Esophagus squamous epithelium (tissue), 5 donors: ENCODE measurements at regions not wholly inside any gene's neighbourhood (a gene's known extent, or its start where the extent isn't known, plus 50 kb on each side); places are given as distances from the start of the nearest gene placed in this dataset.
A peak's percentile ranks its signal among the peaks of the same experiment; 100 is the strongest.

Experiments
- DNase-seq: peaks from one replicate; lab custom pipeline; 2025; lab: John Stamatoyannopoulos, UW
- H3K27ac ChIP-seq, 4 donors: fragments of 200-600 bp; sonication (generic); one replicate each; pipeline ENCODE4 v1.5.1; 2016 to 2019; ENCODE audit warnings: mild to moderate bottlenecking in 1 of 4
- H3K27me3 ChIP-seq, 4 donors: fragments of 200-600 bp; sonication (generic); 1 replicate in 3 of 4; 2 replicates in 1 of 4; pipeline versions ENCODE4 v1.5.1 to v1.6.0; 2017 to 2021; ENCODE audit warnings: antibody characterized with exemption in 1 of 4
- H3K36me3 ChIP-seq, 3 donors: fragments of 200-600 bp; sonication (generic); one replicate each; pipeline ENCODE4 v1.5.1; 2016 to 2019
- H3K4me1 ChIP-seq, 3 donors: fragments of 200-600 bp; sonication (generic); one replicate each; pipeline ENCODE4 v1.5.1; 2017 to 2019
- H3K4me3 ChIP-seq, 4 donors: fragments of 200-600 bp; sonication (generic); 1 replicate in 3 of 4; 2 replicates in 1 of 4; pipeline ENCODE4 v1.5.1; 2016 to 2019; ENCODE audit warnings: mild to moderate bottlenecking in 2 of 4, moderate library complexity in 1 of 4
- H3K9me3 ChIP-seq, 3 donors: fragments of 200-600 bp; sonication (generic); one replicate each; pipeline ENCODE4 v1.5.1; 2016 to 2019
- POLR2A ChIP-seq, 4 donors: fragments of 450-650 bp; IDR thresholded peaks; one replicate each; pipeline ENCODE4 v1.6.1; 2017; ENCODE audit warnings: antibody characterized with exemption in 4 of 4, mild to moderate bottlenecking in 4 of 4, moderate library complexity in 3 of 4
- WGBS, 2 donors: methylation state at CpG; one replicate each; pipeline ENCODE4 v1.1.5; 2018; 5-methylcytosine and 5-hydroxymethylcytosine counted together
- intact Hi-C: fragments of 100-400 bp; cut with DNase I; formaldehyde crosslinking; loops from one replicate; pipeline ENCODE4 v1.15.0; 2022
- TF ChIP-seq, protein P1 (sequence below), 6 experiments: fragments of 450-650 bp in 4 of 6; fragments of 200-600 bp in 2 of 6; sonication (generic) in 2 of 6; IDR thresholded peaks; one replicate each; pipeline ENCODE4 v1.5.1; 2016 to 2019; ENCODE audit warnings: antibody characterized with exemption in 6 of 6, mild to moderate bottlenecking in 4 of 6, moderate library complexity in 4 of 6
- donor health status: DM: yes; HTN: yes; CAD: no.

DNA sequence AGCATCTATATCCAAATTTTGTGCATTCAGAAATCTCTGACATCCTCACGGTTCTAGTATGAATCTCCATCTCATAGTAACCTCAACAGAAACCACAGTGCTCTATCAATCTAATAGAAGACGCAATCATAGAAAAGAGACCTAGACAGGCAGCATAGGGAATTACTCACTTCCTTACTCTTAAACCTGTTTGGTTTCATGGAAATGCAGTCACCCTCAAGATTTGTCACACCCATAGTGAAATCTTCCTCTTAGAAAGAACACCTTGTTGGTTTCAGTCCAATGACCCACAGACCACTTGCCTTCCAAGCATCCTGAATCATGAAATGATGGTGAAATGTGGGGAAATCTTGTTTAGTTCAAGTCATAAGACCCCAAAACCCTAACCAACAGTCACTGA, 166.1 kb upstream of the PRDM1 start:
- peaks cover 0 to 3% (median 0%) of the 10 kb centered on the region in 3 donors for H3K4me1 ChIP-seq
- H3K27ac ChIP-seq, result peak overlapping the region in 1 of 4 donors; percentile 22
- no peaks in the 10 kb centered on the region for H3K36me3 ChIP-seq
- TF ChIP-seq, protein P1, sequence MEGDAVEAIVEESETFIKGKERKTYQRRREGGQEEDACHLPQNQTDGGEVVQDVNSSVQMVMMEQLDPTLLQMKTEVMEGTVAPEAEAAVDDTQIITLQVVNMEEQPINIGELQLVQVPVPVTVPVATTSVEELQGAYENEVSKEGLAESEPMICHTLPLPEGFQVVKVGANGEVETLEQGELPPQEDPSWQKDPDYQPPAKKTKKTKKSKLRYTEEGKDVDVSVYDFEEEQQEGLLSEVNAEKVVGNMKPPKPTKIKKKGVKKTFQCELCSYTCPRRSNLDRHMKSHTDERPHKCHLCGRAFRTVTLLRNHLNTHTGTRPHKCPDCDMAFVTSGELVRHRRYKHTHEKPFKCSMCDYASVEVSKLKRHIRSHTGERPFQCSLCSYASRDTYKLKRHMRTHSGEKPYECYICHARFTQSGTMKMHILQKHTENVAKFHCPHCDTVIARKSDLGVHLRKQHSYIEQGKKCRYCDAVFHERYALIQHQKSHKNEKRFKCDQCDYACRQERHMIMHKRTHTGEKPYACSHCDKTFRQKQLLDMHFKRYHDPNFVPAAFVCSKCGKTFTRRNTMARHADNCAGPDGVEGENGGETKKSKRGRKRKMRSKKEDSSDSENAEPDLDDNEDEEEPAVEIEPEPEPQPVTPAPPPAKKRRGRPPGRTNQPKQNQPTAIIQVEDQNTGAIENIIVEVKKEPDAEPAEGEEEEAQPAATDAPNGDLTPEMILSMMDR (IDR thresholded peaks at IDR 0.05), result no peak
- no peak for TF ChIP-seq POLR2A (IDR thresholded peaks at IDR 0.05)
- DNase-seq, result no peak
- intact Hi-C loops, result no loop called here
- WGBS, 2 donors, result 62 to 75% methylated on average over 2 of the region's 2 CpGs
- no peaks in the 10 kb centered on the region for H3K27me3 ChIP-seq
- H3K4me3 ChIP-seq, result no peak overlapping the region
- H3K9me3 ChIP-seq, result no peaks in the 10 kb centered on the region

DNA sequence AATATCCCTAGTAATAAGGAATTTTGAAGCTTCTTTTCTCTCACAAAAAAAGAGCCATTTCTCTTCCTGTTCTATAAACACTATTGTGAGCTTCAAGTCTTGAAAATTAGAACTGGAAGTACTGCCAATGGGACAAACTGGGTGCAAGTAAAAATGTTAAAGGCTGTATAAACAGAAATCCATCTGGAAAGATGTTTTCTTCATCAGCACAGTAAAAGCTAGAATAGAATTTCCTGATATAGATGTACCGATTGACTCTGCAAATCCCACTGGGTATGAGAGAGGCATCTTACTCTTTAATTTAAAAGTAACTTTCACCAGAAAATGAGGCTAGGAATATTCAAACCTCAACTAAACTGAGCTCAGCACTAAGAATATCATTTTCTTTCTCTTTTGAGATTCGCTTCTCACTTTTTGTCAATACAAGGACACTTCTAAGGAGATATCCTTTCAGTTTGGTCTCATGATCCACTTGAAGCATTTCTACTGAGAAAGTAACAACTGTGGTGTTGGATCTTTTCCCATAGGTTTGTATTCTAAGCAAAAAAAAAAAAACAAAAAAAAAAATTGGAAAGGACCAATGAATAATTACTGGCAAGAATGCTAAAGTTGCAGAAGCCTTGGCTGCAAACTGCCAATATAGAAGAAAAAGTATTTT, 169.0 kb upstream of the PRDM1 start:
- Histone ChIP-seq H3K4me3 (no peak overlapping the region), H3K27ac (peak overlapping the region in 3 of 4 donors; percentile 51 to 77 (median 51)), H3K4me1 (peaks cover 0 to 3% (median 0%) of the 10 kb centered on the region in 3 donors), H3K27me3 (no peaks in the 10 kb centered on the region), H3K9me3 (no peaks in the 10 kb centered on the region), H3K36me3 (no peaks in the 10 kb centered on the region)
- no peak for DNase-seq
- WGBS, 2 donors, result 62 to 83% methylated on average over 2 of the region's 2 CpGs
- TF ChIP-seq, protein P1 (IDR thresholded peaks at IDR 0.05), result no peak
- TF ChIP-seq POLR2A (IDR thresholded peaks at IDR 0.05), result no peak
- intact Hi-C loops, result no loop called here

DNA sequence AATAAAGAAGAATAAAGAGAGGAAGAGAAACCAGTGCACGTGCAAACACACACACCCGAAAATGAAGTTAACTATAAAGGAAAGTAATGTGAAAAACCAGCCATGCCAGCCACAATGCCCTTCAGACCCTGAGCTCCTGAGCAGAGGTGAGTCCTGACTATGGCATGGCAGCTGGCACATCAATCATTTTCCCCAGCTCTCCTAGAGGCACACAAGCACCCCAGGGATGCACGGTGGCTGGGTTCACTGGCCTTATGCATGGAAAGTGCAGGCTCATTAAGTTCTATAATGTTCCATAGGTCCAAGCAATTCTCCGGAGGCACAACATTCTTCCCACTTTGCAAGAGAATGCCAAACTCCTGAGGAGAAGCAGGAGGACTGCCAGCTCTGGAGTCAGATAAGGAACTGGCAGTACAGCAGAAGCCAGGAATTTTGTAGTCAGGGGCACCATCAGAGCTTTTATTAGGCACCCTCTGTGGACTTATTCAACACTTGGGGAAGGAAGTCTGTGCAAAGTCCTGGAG, 175.0 kb upstream of the PRDM1 start:
- DNase-seq, result no peak
- WGBS, 2 donors, result 74 to 85% methylated on average over 4 of the region's 4 CpGs

DNA sequence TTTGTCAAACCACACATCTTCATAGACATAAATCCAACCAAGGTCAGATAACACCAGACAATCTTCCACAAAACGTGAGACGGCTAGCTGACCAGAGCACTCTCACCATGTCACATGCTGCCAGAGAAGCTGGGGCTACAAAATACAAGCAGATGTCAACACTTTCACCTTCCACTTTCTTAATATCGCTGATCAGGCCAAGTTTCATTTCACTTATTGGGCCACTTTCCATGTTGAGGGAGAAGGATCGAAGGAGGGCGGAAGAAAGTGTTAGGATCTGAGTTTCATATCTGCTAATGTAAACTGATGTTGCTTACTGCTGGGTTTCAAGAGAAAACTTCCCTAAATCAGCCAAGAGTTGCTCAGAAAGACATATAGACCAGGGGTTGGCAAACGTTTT, 177.0 kb upstream of the PRDM1 start:
- TF ChIP-seq POLR2A (IDR thresholded peaks at IDR 0.05), result no peak
- TF ChIP-seq, protein P1 (IDR thresholded peaks at IDR 0.05), result no peak
- H3K9me3 ChIP-seq, result no peaks in the 10 kb centered on the region
- no peak overlapping the region for H3K4me3 ChIP-seq
- no peaks in the 10 kb centered on the region for H3K36me3 ChIP-seq
- H3K27me3 ChIP-seq, result no peaks in the 10 kb centered on the region
- H3K4me1 ChIP-seq, result no peaks in the 10 kb centered on the region
- no peak for DNase-seq
- H3K27ac ChIP-seq, result peak overlapping the region in 1 of 4 donors; percentile 3
- intact Hi-C loops, result no loop called here
- whole genome bisulfite sequencing, 2 donors, result 77 to 80% methylated on average over 6 of the region's 6 CpGs

More for the DNA sequence above, 175.0 kb upstream of the PRDM1 start:
- no peaks in the 10 kb centered on the region for H3K9me3 ChIP-seq
- no peaks in the 10 kb centered on the region for H3K4me1 ChIP-seq
- no peak for TF ChIP-seq POLR2A (IDR thresholded peaks at IDR 0.05)
- TF ChIP-seq, protein P1 (IDR thresholded peaks at IDR 0.05), result no peak
- H3K27ac ChIP-seq, result no peak overlapping the region
- H3K36me3 ChIP-seq, result no peaks in the 10 kb centered on the region
- no peaks in the 10 kb centered on the region for H3K27me3 ChIP-seq
- intact Hi-C loops, result no loop called here
- H3K4me3 ChIP-seq, result no peak overlapping the region

DNA sequence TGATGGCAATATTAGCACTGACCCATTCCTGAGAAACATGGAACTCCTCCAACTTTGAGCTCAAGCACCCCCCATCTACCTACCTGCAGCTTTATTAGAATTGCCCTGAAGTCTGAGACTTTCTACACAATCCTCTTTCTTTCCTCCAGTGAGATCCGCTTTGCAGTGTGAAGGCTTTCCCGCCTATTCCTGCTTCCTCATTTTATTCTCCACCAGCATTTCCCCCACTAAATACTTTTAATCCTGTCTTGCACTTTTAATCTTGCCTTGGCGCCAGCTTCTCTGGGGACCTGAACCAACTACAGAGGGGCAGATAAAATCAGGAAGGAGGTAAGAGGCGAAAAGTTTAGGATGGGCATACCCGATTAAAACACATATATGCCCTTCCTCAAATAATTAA, 178.1 kb upstream of the PRDM1 start:
- intact Hi-C loops, result no loop called here
- no peak for DNase-seq
- TF ChIP-seq POLR2A (IDR thresholded peaks at IDR 0.05), result no peak
- TF ChIP-seq, protein P1 (IDR thresholded peaks at IDR 0.05), result no peak

More for the DNA sequence above, 178.1 kb upstream of the PRDM1 start:
- WGBS, 2 donors, result 78 to 86% methylated on average over 5 of the region's 5 CpGs
- Histone ChIP-seq H3K4me1 (no peaks in the 10 kb centered on the region), H3K36me3 (no peaks in the 10 kb centered on the region), H3K4me3 (no peak overlapping the region), H3K27me3 (no peaks in the 10 kb centered on the region), H3K27ac (no peak overlapping the region), H3K9me3 (no peaks in the 10 kb centered on the region)
